ENCODE measurements at regions not wholly inside any gene's neighbourhood (a gene's known extent, or its start where the extent isn't known, plus 50 kb on each side); places are given as distances from the start of the nearest gene placed in this dataset.

- Histone ChIP-seq H3K4me3 (replicated peaks in 1 of 3; ENCODE audit: low read depth in 2 of 3, low read length in 3 of 3) (no peak overlapping the region), H3K9ac (ENCODE audit: insufficient read depth, low read length, poor library complexity, severe bottlenecking) (no peak overlapping the region), H3K4me1 (ENCODE audit: control insufficient read depth in 1 of 2, insufficient read depth in 2 of 2, low read length in 2 of 2) (no peaks in the 10 kb centered on the region), H2AFZ (ENCODE audit: insufficient read depth, low read depth, low read length, poor library complexity, severe bottlenecking) (no peak overlapping the region), H3K27ac (ENCODE audit: low read depth in 1 of 2, low read length in 2 of 2) (no peak overlapping the region), H3K4me2 (replicated peaks; ENCODE audit: extremely low read depth, low read length, poor library complexity, severe bottlenecking) (no peak overlapping the region), H3K9me3 (replicated peaks in 1 of 2; ENCODE audit: control insufficient read depth in 1 of 2, insufficient read depth in 1 of 2, low read length in 2 of 2) (no peaks in the 10 kb centered on the region), H3K79me2 (ENCODE audit: insufficient read depth, low read length) (no peaks in the 10 kb centered on the region), H4K20me1 (ENCODE audit: insufficient read depth, low read length) (no peaks in the 10 kb centered on the region), H3K27me3 (ENCODE audit: control insufficient read depth in 2 of 2, insufficient read depth in 2 of 2, low read length in 2 of 2) (no peaks in the 10 kb centered on the region), H3K36me3 (replicated peaks in 1 of 2; ENCODE audit: control insufficient read depth in 1 of 2, insufficient read depth in 2 of 2, low read length in 2 of 2) (no peaks in the 10 kb centered on the region)
- no peaks in the 10 kb centered on the region for H3K36me3 Mint-ChIP-seq
- H3K27ac Mint-ChIP-seq = no peak overlapping the region
- no peak for DNase-seq
- no peak for TF ChIP-seq CTCF (IDR thresholded peaks at IDR 0.05)
- 98% methylated on average over 7 of the region's 9 CpGs for WGBS (ENCODE audit: insufficient coverage)
- H3K9me3 Mint-ChIP-seq = peaks cover 0 to 10% (median 2%) of the 10 kb centered on the region in 7 donors
- intact Hi-C loops (cut with micrococcal nuclease) = no loop called here
- H3K4me1 Mint-ChIP-seq = no peaks in the 10 kb centered on the region
- peaks cover 0 to 2% (median 2%) of the 10 kb centered on the region in 3 donors for H3K27me3 Mint-ChIP-seq (ENCODE audit: low read depth in 3 of 3)
- H3K4me3 Mint-ChIP-seq = no peak overlapping the region
These were observed 164.4 kb downstream of the TSN start for GRCh38 chr2:121919803-121920202.

GRCh38 chr2:121925466-121925865 is 170.0 kb downstream of the TSN start:
- no peaks in the 10 kb centered on the region for H3K79me2 ChIP-seq (ENCODE audit: insufficient read depth, low read length)
- no peak overlapping the region for H2AFZ ChIP-seq (ENCODE audit: insufficient read depth, low read depth, low read length, poor library complexity, severe bottlenecking)
- no peak overlapping the region for H3K4me2 ChIP-seq (replicated peaks; ENCODE audit: extremely low read depth, low read length, poor library complexity, severe bottlenecking)
- H3K9me3 Mint-ChIP-seq = peaks cover 0 to 5% (median 0%) of the 10 kb centered on the region in 7 donors
- H3K4me3 ChIP-seq (replicated peaks in 1 of 3; ENCODE audit: low read depth in 2 of 3, low read length in 3 of 3) = no peak overlapping the region
- TF ChIP-seq CTCF (IDR thresholded peaks at IDR 0.05) = no peak
- no peak for DNase-seq
- no peaks in the 10 kb centered on the region for H4K20me1 ChIP-seq (ENCODE audit: insufficient read depth, low read length)
- no peak overlapping the region for H3K4me3 Mint-ChIP-seq
- H3K27ac Mint-ChIP-seq = no peak overlapping the region
- no CpG with 5 or more reads among the region's 4 CpGs for WGBS (ENCODE audit: insufficient coverage)
- H3K27me3 Mint-ChIP-seq (ENCODE audit: low read depth in 3 of 3) = peaks cover 0 to 2% (median 0%) of the 10 kb centered on the region in 3 donors
- H3K36me3 Mint-ChIP-seq = no peaks in the 10 kb centered on the region
- no peaks in the 10 kb centered on the region for H3K27me3 ChIP-seq (ENCODE audit: control insufficient read depth in 2 of 2, insufficient read depth in 2 of 2, low read length in 2 of 2)
- no peak overlapping the region for H3K27ac ChIP-seq (ENCODE audit: low read depth in 1 of 2, low read length in 2 of 2)
- no peaks in the 10 kb centered on the region for H3K36me3 ChIP-seq (replicated peaks in 1 of 2; ENCODE audit: control insufficient read depth in 1 of 2, insufficient read depth in 2 of 2, low read length in 2 of 2)
- no peaks in the 10 kb centered on the region for H3K4me1 ChIP-seq (ENCODE audit: control insufficient read depth in 1 of 2, insufficient read depth in 2 of 2, low read length in 2 of 2)
- no peaks in the 10 kb centered on the region for H3K9me3 ChIP-seq (replicated peaks in 1 of 2; ENCODE audit: control insufficient read depth in 1 of 2, insufficient read depth in 1 of 2, low read length in 2 of 2)
- intact Hi-C loops (cut with micrococcal nuclease) = no loop called here
- no peaks in the 10 kb centered on the region for H3K4me1 Mint-ChIP-seq
- H3K9ac ChIP-seq (ENCODE audit: insufficient read depth, low read length, poor library complexity, severe bottlenecking) = no peak overlapping the region
